Endothelial cell of umbilical vein (primary cell): ENCODE measurements at regions not wholly inside any gene's neighbourhood (a gene's known extent, or its start where the extent isn't known, plus 50 kb on each side); places are given as distances from the start of the nearest gene placed in this dataset.

Source experiments
- CTCF ChIP-seq, 2 donors: IDR thresholded peaks; 1 replicate in 1 of 2; 2 replicates in 1 of 2; pipeline ENCODE4 v1.5.1; 2011; ENCODE audit warnings: low read length in 2 of 2, mild to moderate bottlenecking in 2 of 2, moderate library complexity in 2 of 2, control low read depth in 1 of 2, inconsistent platforms in 1 of 2, low read depth in 1 of 2; ENCODE audit not compliant: insufficient read depth in 1 of 2; ENCODE audit errors: extremely low read depth in 1 of 2
- EZH2 ChIP-seq: IDR thresholded peaks from 2 replicates; pipeline ENCODE4 v1.6.1; 2012; ENCODE audit warnings: borderline replicate concordance, low read depth, mild to moderate bottlenecking, moderate library complexity, low read length, inconsistent platforms; ENCODE audit not compliant: severe bottlenecking
- FOS ChIP-seq: IDR thresholded peaks from 2 replicates; pipeline ENCODE4 v1.6.1; 2011; ENCODE audit warnings: mild to moderate bottlenecking, low read length, moderate library complexity, borderline replicate concordance; ENCODE audit not compliant: insufficient read depth
- GATA2 ChIP-seq: IDR thresholded peaks from 2 replicates; pipeline ENCODE4 v1.7.0; 2011; ENCODE audit warnings: low read depth, mild to moderate bottlenecking, moderate library complexity, mixed read lengths, low read length; ENCODE audit not compliant: insufficient read length, insufficient read depth
- JUN ChIP-seq: IDR thresholded peaks from 2 replicates; pipeline ENCODE4 v1.6.1; 2011; ENCODE audit warnings: borderline replicate concordance, low read depth; ENCODE audit not compliant: insufficient read length, insufficient read depth
- MAX ChIP-seq: IDR thresholded peaks from 2 replicates; pipeline ENCODE4 v1.6.1; 2011; ENCODE audit not compliant: insufficient read depth, insufficient read length
- MYC ChIP-seq: IDR thresholded peaks from one replicate; pipeline ENCODE4 v1.6.1; 2011; ENCODE audit warnings: mild to moderate bottlenecking, low read depth, low read length
- POLR2A ChIP-seq: IDR thresholded peaks from 2 replicates; pipeline ENCODE4 v1.6.1; 2012; ENCODE audit warnings: low read depth, mild to moderate bottlenecking, control low read depth, low read length
- POLR2AphosphoS5 ChIP-seq: IDR thresholded peaks from 2 replicates; pipeline ENCODE4 v1.6.1; 2012; ENCODE audit warnings: low read depth, mild to moderate bottlenecking, control low read depth, low read length, moderate library complexity; ENCODE audit not compliant: insufficient read depth

GRCh38 chr10:57874810-57875209 is 392.9 kb downstream of the IPMK start:
- no peak for TF ChIP-seq POLR2AphosphoS5
- no peak for TF ChIP-seq POLR2A
- TF ChIP-seq CTCF (IDR thresholded peaks at IDR 0.05; ENCODE audit: extremely low read depth in 1 of 2, insufficient read depth in 1 of 2, low read depth in 1 of 2, low read length in 2 of 2): no peak
- TF ChIP-seq EZH2: no peak
- TF ChIP-seq JUN: no peak
- no peak for TF ChIP-seq MAX
- TF ChIP-seq MYC: no peak
- no peak for TF ChIP-seq FOS
- TF ChIP-seq GATA2: no peak
